ENCODE measurements at regions not wholly inside any gene's neighbourhood (a gene's known extent, or its start where the extent isn't known, plus 50 kb on each side); places are given as distances from the start of the nearest gene placed in this dataset.

DNA sequence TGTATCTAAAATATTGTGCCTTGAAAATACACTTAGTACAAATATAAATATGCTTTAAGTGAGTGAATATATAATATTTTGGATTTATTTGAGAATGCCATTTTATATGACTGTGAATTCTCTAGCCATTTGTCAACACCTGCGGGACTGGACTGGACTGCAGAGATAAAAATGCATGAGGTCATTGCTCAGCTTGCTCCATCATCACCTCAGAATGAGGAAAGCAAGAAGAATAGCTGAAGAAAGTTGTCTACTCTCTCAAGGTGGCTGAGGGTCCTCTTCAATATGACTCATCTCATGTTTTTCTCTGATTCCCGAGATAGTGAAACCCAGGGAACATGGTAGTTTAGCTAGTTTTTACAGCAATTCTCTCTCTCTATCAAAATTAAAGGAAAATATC is 732.5 kb upstream of the AGA start:
- DNase-seq (ENCODE audit: low read depth, low spot score) (no peak), ATAC-seq (no peak)
- H2AFZ ChIP-seq (ENCODE audit: low read depth, low read length, poor library complexity, severe bottlenecking): no peak overlapping the region
- intact Hi-C loops (cut with micrococcal nuclease): no loop called here
- H3K9ac ChIP-seq (ENCODE audit: low read length): no peak overlapping the region
- H3K4me3 ChIP-seq (replicated peaks in 1 of 2; ENCODE audit: low read depth in 1 of 2, low read length in 2 of 2): no peak overlapping the region
- no peak overlapping the region for H3K4me2 ChIP-seq (ENCODE audit: low read length)
- H3K27me3 ChIP-seq (ENCODE audit: insufficient read depth, low read length): no peaks in the 10 kb centered on the region
- no peak overlapping the region for H3K27ac ChIP-seq (ENCODE audit: low read depth, low read length)
- BruUV-seq (replicated peaks): no TSS peak
- no peaks in the 10 kb centered on the region for H3K9me3 ChIP-seq (ENCODE audit: control insufficient read depth in 1 of 2, insufficient read depth in 1 of 2, low read depth in 1 of 2, low read length in 2 of 2)
- no peaks in the 10 kb centered on the region for H3K4me1 ChIP-seq (ENCODE audit: control insufficient read depth in 1 of 2, insufficient read depth in 2 of 2, low read length in 2 of 2)
- ChIA-PET RAD21 (ENCODE audit: low non-redundant PET in 1 of 2, low total read pairs in 2 of 2, uncharacterized antibody in 2 of 2, unreplicated experiment in 2 of 2) (no interaction called here), POLR2A (no interaction called here), CTCF (no interaction called here)
- no peaks in the 10 kb centered on the region for H3K36me3 ChIP-seq (ENCODE audit: control insufficient read depth in 1 of 2, insufficient read depth in 2 of 2, low read length in 2 of 2)
- H3K79me2 ChIP-seq (ENCODE audit: insufficient read depth, low read length): no peaks in the 10 kb centered on the region
- TF ChIP-seq CBX3 (IDR thresholded peaks at IDR 0.05; ENCODE audit: low read depth): no peak
- no peak for TF ChIP-seq RAD21 (IDR thresholded peaks at IDR 0.05; ENCODE audit: low read depth)
- TF ChIP-seq JUND (IDR thresholded peaks at IDR 0.05): no peak
- no peak for TF ChIP-seq CEBPB (IDR thresholded peaks at IDR 0.05; ENCODE audit: low read depth)
- no peak for TF ChIP-seq ZFX (IDR thresholded peaks at IDR 0.05)
- TF ChIP-seq EZH2 (IDR thresholded peaks at IDR 0.05): no peak
- no peaks in the 10 kb centered on the region for H4K20me1 ChIP-seq (ENCODE audit: insufficient read depth)
- H3K9me2 ChIP-seq (ENCODE audit: insufficient read depth): no peaks in the 10 kb centered on the region

DNA sequence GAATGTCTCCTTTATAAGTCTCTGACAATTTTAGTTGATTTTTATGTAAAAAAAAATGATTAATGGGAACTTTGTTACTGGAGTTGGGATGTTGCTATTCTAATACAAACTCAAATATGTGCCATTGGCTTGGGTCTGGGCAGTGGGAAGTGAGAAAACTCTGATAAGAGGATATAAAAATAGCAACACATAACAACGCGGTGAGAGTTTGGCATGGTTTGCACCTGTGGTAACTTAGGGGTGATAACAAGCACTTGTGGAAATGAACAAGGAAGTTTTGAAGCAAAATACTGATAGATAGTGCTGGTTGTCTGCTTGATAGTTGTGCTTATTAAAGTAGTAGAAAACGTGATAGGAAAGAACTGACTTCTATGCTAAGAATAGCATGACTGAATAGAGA is 743.3 kb upstream of the AGA start:
- H3K9me2 ChIP-seq (ENCODE audit: insufficient read depth): no peaks in the 10 kb centered on the region
- POLR2A ChIA-PET: no interaction called here
- RAD21 ChIA-PET (ENCODE audit: low non-redundant PET in 1 of 2, low total read pairs in 2 of 2, uncharacterized antibody in 2 of 2, unreplicated experiment in 2 of 2): no interaction called here
- CTCF ChIA-PET: no interaction called here
- no peaks in the 10 kb centered on the region for H3K79me2 ChIP-seq (ENCODE audit: insufficient read depth, low read length)
- H3K27me3 ChIP-seq (ENCODE audit: insufficient read depth, low read length): no peaks in the 10 kb centered on the region
- H3K4me2 ChIP-seq (ENCODE audit: low read length): no peak overlapping the region
- ATAC-seq (no peak), DNase-seq (ENCODE audit: low read depth, low spot score) (no peak)
- H3K4me1 ChIP-seq (ENCODE audit: control insufficient read depth in 1 of 2, insufficient read depth in 2 of 2, low read length in 2 of 2): no peaks in the 10 kb centered on the region
- H3K36me3 ChIP-seq (ENCODE audit: control insufficient read depth in 1 of 2, insufficient read depth in 2 of 2, low read length in 2 of 2): no peaks in the 10 kb centered on the region
- no peaks in the 10 kb centered on the region for H3K9me3 ChIP-seq (ENCODE audit: control insufficient read depth in 1 of 2, insufficient read depth in 1 of 2, low read depth in 1 of 2, low read length in 2 of 2)
- no TSS peak for BruUV-seq (replicated peaks)
- H3K4me3 ChIP-seq (replicated peaks in 1 of 2; ENCODE audit: low read depth in 1 of 2, low read length in 2 of 2): no peak overlapping the region
- intact Hi-C loops (cut with micrococcal nuclease): no loop called here
- H4K20me1 ChIP-seq (ENCODE audit: insufficient read depth): no peaks in the 10 kb centered on the region
- no peak overlapping the region for H2AFZ ChIP-seq (ENCODE audit: low read depth, low read length, poor library complexity, severe bottlenecking)
- no peak for TF ChIP-seq JUND (IDR thresholded peaks at IDR 0.05)
- no peak for TF ChIP-seq TCF7L2 (IDR thresholded peaks at IDR 0.05; ENCODE audit: borderline replicate concordance, extremely low read depth, insufficient read depth, insufficient read length)
- TF ChIP-seq, protein P1, sequence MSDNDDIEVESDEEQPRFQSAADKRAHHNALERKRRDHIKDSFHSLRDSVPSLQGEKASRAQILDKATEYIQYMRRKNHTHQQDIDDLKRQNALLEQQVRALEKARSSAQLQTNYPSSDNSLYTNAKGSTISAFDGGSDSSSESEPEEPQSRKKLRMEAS (IDR thresholded peaks at IDR 0.05): no peak
- no peak for TF ChIP-seq POLR2A (IDR thresholded peaks at IDR 0.05; ENCODE audit: borderline replicate concordance, extremely low read depth, insufficient read depth, insufficient read length)
- TF ChIP-seq, protein P2, sequence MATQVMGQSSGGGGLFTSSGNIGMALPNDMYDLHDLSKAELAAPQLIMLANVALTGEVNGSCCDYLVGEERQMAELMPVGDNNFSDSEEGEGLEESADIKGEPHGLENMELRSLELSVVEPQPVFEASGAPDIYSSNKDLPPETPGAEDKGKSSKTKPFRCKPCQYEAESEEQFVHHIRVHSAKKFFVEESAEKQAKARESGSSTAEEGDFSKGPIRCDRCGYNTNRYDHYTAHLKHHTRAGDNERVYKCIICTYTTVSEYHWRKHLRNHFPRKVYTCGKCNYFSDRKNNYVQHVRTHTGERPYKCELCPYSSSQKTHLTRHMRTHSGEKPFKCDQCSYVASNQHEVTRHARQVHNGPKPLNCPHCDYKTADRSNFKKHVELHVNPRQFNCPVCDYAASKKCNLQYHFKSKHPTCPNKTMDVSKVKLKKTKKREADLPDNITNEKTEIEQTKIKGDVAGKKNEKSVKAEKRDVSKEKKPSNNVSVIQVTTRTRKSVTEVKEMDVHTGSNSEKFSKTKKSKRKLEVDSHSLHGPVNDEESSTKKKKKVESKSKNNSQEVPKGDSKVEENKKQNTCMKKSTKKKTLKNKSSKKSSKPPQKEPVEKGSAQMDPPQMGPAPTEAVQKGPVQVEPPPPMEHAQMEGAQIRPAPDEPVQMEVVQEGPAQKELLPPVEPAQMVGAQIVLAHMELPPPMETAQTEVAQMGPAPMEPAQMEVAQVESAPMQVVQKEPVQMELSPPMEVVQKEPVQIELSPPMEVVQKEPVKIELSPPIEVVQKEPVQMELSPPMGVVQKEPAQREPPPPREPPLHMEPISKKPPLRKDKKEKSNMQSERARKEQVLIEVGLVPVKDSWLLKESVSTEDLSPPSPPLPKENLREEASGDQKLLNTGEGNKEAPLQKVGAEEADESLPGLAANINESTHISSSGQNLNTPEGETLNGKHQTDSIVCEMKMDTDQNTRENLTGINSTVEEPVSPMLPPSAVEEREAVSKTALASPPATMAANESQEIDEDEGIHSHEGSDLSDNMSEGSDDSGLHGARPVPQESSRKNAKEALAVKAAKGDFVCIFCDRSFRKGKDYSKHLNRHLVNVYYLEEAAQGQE (IDR thresholded peaks at IDR 0.05; ENCODE audit: low read depth): no peak
- TF ChIP-seq, protein P3, sequence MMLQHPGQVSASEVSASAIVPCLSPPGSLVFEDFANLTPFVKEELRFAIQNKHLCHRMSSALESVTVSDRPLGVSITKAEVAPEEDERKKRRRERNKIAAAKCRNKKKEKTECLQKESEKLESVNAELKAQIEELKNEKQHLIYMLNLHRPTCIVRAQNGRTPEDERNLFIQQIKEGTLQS (IDR thresholded peaks at IDR 0.05): no peak
- TF ChIP-seq CEBPB (IDR thresholded peaks at IDR 0.05; ENCODE audit: low read depth): no peak
- no peak for TF ChIP-seq EZH2phosphoT487 (IDR thresholded peaks at IDR 0.05; ENCODE audit: borderline replicate concordance)
- TF ChIP-seq, protein P4, sequence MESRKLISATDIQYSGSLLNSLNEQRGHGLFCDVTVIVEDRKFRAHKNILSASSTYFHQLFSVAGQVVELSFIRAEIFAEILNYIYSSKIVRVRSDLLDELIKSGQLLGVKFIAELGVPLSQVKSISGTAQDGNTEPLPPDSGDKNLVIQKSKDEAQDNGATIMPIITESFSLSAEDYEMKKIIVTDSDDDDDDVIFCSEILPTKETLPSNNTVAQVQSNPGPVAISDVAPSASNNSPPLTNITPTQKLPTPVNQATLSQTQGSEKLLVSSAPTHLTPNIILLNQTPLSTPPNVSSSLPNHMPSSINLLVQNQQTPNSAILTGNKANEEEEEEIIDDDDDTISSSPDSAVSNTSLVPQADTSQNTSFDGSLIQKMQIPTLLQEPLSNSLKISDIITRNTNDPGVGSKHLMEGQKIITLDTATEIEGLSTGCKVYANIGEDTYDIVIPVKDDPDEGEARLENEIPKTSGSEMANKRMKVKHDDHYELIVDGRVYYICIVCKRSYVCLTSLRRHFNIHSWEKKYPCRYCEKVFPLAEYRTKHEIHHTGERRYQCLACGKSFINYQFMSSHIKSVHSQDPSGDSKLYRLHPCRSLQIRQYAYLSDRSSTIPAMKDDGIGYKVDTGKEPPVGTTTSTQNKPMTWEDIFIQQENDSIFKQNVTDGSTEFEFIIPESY (IDR thresholded peaks at IDR 0.05; ENCODE audit: extremely low read depth, insufficient replicate concordance, low read length): no peak
- no peak for TF ChIP-seq FOSL1 (IDR thresholded peaks at IDR 0.05; ENCODE audit: low read depth)
- no peak overlapping the region for H3K9ac ChIP-seq (ENCODE audit: low read length)
- no peak overlapping the region for H3K27ac ChIP-seq (ENCODE audit: low read depth, low read length)

Data from HCT116 (cell line).